Tibial nerve (tissue), 4 donors: ENCODE measurements at regions not wholly inside any gene's neighbourhood (a gene's known extent, or its start where the extent isn't known, plus 50 kb on each side); places are given as distances from the start of the nearest gene placed in this dataset.
"Not testable (repeated sequence)": the region's sequence is repeated elsewhere in the genome, so short reads cannot be mapped to it uniquely, and the experiment has no call there.

Source experiments
- EP300 ChIP-seq, 2 donors: sonication (generic); formaldehyde crosslinking; IDR thresholded peaks; one replicate each; pipeline ENCODE4 v1.6.1; 2017; ENCODE audit warnings: antibody characterized with exemption in 2 of 2, mild to moderate bottlenecking in 1 of 2
- POLR2A ChIP-seq, 2 donors: fragments of 450-650 bp; IDR thresholded peaks; one replicate each; pipeline ENCODE4 v1.6.1; 2017; ENCODE audit warnings: antibody characterized with exemption in 2 of 2, mild to moderate bottlenecking in 2 of 2, moderate library complexity in 2 of 2
- TF ChIP-seq, protein P1 (sequence below), 5 experiments: fragments of 200-600 bp in 3 of 5; fragments of 450-650 bp in 2 of 5; sonication (generic) in 3 of 5; IDR thresholded peaks; one replicate each; pipeline ENCODE4 v1.5.1; 2016 to 2019; ENCODE audit warnings: antibody characterized with exemption in 5 of 5, mild to moderate bottlenecking in 3 of 5, moderate library complexity in 2 of 5

DNA sequence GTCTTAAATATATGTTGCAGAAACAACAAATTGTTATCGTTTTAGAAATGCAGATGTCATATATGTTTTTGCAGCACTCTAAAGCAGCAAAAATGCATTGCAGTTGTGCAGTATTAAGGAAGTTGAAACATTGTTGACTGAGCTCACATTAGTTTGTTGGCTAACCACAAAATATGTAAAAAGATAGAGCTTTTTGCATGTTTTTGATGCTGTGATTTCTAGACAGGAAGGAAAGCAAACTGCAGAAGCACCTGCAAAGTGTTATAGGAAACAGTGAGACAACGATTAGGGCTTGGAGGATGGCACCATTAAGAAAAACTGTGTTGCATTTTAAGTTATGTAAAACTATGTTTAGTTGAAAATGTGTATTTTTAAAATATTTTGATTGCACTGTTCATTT lies 366.7 kb downstream of the SRGAP2C start:
- TF ChIP-seq, protein P1, sequence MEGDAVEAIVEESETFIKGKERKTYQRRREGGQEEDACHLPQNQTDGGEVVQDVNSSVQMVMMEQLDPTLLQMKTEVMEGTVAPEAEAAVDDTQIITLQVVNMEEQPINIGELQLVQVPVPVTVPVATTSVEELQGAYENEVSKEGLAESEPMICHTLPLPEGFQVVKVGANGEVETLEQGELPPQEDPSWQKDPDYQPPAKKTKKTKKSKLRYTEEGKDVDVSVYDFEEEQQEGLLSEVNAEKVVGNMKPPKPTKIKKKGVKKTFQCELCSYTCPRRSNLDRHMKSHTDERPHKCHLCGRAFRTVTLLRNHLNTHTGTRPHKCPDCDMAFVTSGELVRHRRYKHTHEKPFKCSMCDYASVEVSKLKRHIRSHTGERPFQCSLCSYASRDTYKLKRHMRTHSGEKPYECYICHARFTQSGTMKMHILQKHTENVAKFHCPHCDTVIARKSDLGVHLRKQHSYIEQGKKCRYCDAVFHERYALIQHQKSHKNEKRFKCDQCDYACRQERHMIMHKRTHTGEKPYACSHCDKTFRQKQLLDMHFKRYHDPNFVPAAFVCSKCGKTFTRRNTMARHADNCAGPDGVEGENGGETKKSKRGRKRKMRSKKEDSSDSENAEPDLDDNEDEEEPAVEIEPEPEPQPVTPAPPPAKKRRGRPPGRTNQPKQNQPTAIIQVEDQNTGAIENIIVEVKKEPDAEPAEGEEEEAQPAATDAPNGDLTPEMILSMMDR (IDR thresholded peaks at IDR 0.05): not testable (repeated sequence)
- not testable (repeated sequence) for TF ChIP-seq POLR2A, EP300 (IDR thresholded peaks at IDR 0.05)
